Activated CD4-positive, alpha-beta T cell treated with anti-CD3 and anti-CD28 coated beads for 4 hours (primary cell): ENCODE measurements at regions not wholly inside any gene's neighbourhood (a gene's known extent, or its start where the extent isn't known, plus 50 kb on each side); places are given as distances from the start of the nearest gene placed in this dataset.
"Not testable (repeated sequence)": the region's sequence is repeated elsewhere in the genome, so short reads cannot be mapped to it uniquely, and the experiment has no call there.

ENCODE experiments used
- DNase-seq, 2 donors: peaks; one replicate each; pipeline ENCODE4 v3.0.0-alpha.2; 2020

GRCh38 chr18:60060026-60060425 is 160.2 kb downstream of the PMAIP1 start:
- DNase-seq: no peak

GRCh38 chr18:60059216-60059615 is 159.4 kb downstream of the PMAIP1 start:
- no peak for DNase-seq

- DNase-seq: no peak
Measured at GRCh38 chr18:60053747-60054304, 154.0 kb downstream of the PMAIP1 start.

- no peak for DNase-seq
Measured at GRCh38 chr18:60050821-60051220, 151.0 kb downstream of the PMAIP1 start.

- DNase-seq: no peak
Measured at GRCh38 chr18:60049172-60049571, 149.4 kb downstream of the PMAIP1 start.

- DNase-seq: no peak
Measured at GRCh38 chr18:60047556-60047955, 147.8 kb downstream of the PMAIP1 start.

GRCh38 chr18:60044290-60045006 is 144.7 kb downstream of the PMAIP1 start:
- no peak for DNase-seq

GRCh38 chr18:60040971-60041370 is 141.2 kb downstream of the PMAIP1 start:
- DNase-seq: no peak

GRCh38 chr18:60038731-60039130 is 138.9 kb downstream of the PMAIP1 start:
- DNase-seq: no peak

GRCh38 chr18:60027397-60027796 is 127.6 kb downstream of the PMAIP1 start:
- DNase-seq: no peak

- no peak for DNase-seq
Measured at GRCh38 chr18:60024857-60025256, 125.1 kb downstream of the PMAIP1 start.

- DNase-seq: no peak
Measured at GRCh38 chr18:60024345-60024744, 124.5 kb downstream of the PMAIP1 start.

GRCh38 chr18:60022671-60023276 is 123.0 kb downstream of the PMAIP1 start:
- no peak for DNase-seq

- DNase-seq: no peak
Measured at GRCh38 chr18:60021556-60021955, 121.8 kb downstream of the PMAIP1 start.

- DNase-seq: no peak
Measured at GRCh38 chr18:60020107-60020925, 120.5 kb downstream of the PMAIP1 start.

GRCh38 chr18:60019463-60019840 is 119.7 kb downstream of the PMAIP1 start:
- no peak for DNase-seq

- no peak for DNase-seq
Measured at GRCh38 chr18:60018618-60019462, 119.0 kb downstream of the PMAIP1 start.

- not testable (repeated sequence) for DNase-seq
Measured at GRCh38 chr18:60018134-60018533, 118.3 kb downstream of the PMAIP1 start.

GRCh38 chr18:60017371-60017770 is 117.6 kb downstream of the PMAIP1 start:
- no peak for DNase-seq

- not testable (repeated sequence) for DNase-seq
Measured at GRCh38 chr18:60015826-60016225, 116.0 kb downstream of the PMAIP1 start.

- DNase-seq: not testable (repeated sequence)
Measured at GRCh38 chr18:60013148-60013547, 113.4 kb downstream of the PMAIP1 start.

- DNase-seq: no peak
Measured at GRCh38 chr18:60010984-60011383, 111.2 kb downstream of the PMAIP1 start.

GRCh38 chr18:60010513-60010912 is 110.7 kb downstream of the PMAIP1 start:
- DNase-seq: no peak
